Ectodermal cell (in vitro differentiated cells): ENCODE measurements at regions not wholly inside any gene's neighbourhood (a gene's known extent, or its start where the extent isn't known, plus 50 kb on each side); places are given as distances from the start of the nearest gene placed in this dataset.

Experiments
- H3K27ac ChIP-seq: 2 replicates; pipeline ENCODE4 v1.7.0; 2013; ENCODE audit warnings: mild to moderate bottlenecking, low read depth, low read length; ENCODE audit not compliant: insufficient read depth, poor library complexity, severe bottlenecking
- H3K27me3 ChIP-seq: 2 replicates; pipeline ENCODE4 v1.7.0; 2013; ENCODE audit warnings: mild to moderate bottlenecking, low read length; ENCODE audit not compliant: insufficient read depth, control insufficient read depth, poor library complexity, severe bottlenecking
- H3K36me3 ChIP-seq: one replicate; pipeline ENCODE4 v1.7.0; 2013; ENCODE audit warnings: low read length; ENCODE audit not compliant: control insufficient read depth, insufficient read depth
- H3K4me1 ChIP-seq: one replicate; pipeline ENCODE4 v1.7.0; 2013; ENCODE audit warnings: low read length; ENCODE audit not compliant: control insufficient read depth, insufficient read depth
- H3K4me3 ChIP-seq: 2 replicates; pipeline ENCODE4 v1.7.0; 2013; ENCODE audit warnings: low read depth, low read length, control low read depth; ENCODE audit not compliant: insufficient read depth
- H3K9me3 ChIP-seq: 2 replicates; pipeline ENCODE4 v1.7.0; 2013; ENCODE audit warnings: mild to moderate bottlenecking, low read length, moderate library complexity; ENCODE audit not compliant: control insufficient read depth
- WGBS, 2 experiments: methylation state at CpG; one replicate each; pipeline ENCODE4 v1.1.7; 2013; ENCODE audit warnings: missing lambda C conversion rate in 2 of 2; 5-methylcytosine and 5-hydroxymethylcytosine counted together

GRCh38 chr10:65010845-65011244 is 1489.6 kb downstream of the REEP3 start:
- H3K36me3 ChIP-seq, result no peaks in the 10 kb centered on the region
- WGBS, 2 experiments, result 90 to 93% methylated on average over 1 of the region's 1 CpG
- no peak overlapping the region for H3K27ac ChIP-seq
- H3K27me3 ChIP-seq, result no peaks in the 10 kb centered on the region
- no peaks in the 10 kb centered on the region for H3K4me1 ChIP-seq
- H3K9me3 ChIP-seq, result no peaks in the 10 kb centered on the region
- no peak overlapping the region for H3K4me3 ChIP-seq

- Histone ChIP-seq H3K27ac (no peak overlapping the region), H3K9me3 (no peaks in the 10 kb centered on the region), H3K4me3 (no peak overlapping the region), H3K36me3 (no peaks in the 10 kb centered on the region), H3K27me3 (no peaks in the 10 kb centered on the region), H3K4me1 (no peaks in the 10 kb centered on the region)
- WGBS, 2 experiments, result 95 to 97% methylated on average over 7 of the region's 7 CpGs
Measured at GRCh38 chr10:65017523-65017922, 1496.3 kb downstream of the REEP3 start.

GRCh38 chr10:65024886-65025285 is 1503.7 kb downstream of the REEP3 start:
- Histone ChIP-seq H3K9me3 (no peaks in the 10 kb centered on the region), H3K27me3 (no peaks in the 10 kb centered on the region), H3K27ac (no peak overlapping the region), H3K36me3 (no peaks in the 10 kb centered on the region), H3K4me1 (no peaks in the 10 kb centered on the region), H3K4me3 (no peak overlapping the region)

GRCh38 chr10:65030263-65030662 is 1509.1 kb downstream of the REEP3 start:
- Histone ChIP-seq H3K4me1 (no peaks in the 10 kb centered on the region), H3K9me3 (no peaks in the 10 kb centered on the region), H3K36me3 (no peaks in the 10 kb centered on the region), H3K4me3 (no peak overlapping the region), H3K27ac (no peak overlapping the region), H3K27me3 (no peaks in the 10 kb centered on the region)

- WGBS, 2 experiments, result 85 to 92% methylated on average over 3 to 4 of the region's 4 CpGs
- no peak overlapping the region for H3K27ac ChIP-seq
Measured at GRCh38 chr10:65032867-65033769, 1511.9 kb downstream of the REEP3 start.

GRCh38 chr10:65033957-65034356 is 1512.8 kb downstream of the REEP3 start:
- H3K4me3 ChIP-seq, result no peak overlapping the region
- no peak overlapping the region for H3K27ac ChIP-seq
- no peaks in the 10 kb centered on the region for H3K9me3 ChIP-seq
- no peaks in the 10 kb centered on the region for H3K4me1 ChIP-seq
- no peaks in the 10 kb centered on the region for H3K27me3 ChIP-seq
- 93 to 95% methylated on average over 4 of the region's 4 CpGs for WGBS, 2 experiments
- H3K36me3 ChIP-seq, result no peaks in the 10 kb centered on the region

More at GRCh38 chr10:65032867-65033769, 1511.9 kb downstream of the REEP3 start:
- Histone ChIP-seq H3K36me3 (no peaks in the 10 kb centered on the region), H3K9me3 (no peaks in the 10 kb centered on the region), H3K27me3 (no peaks in the 10 kb centered on the region), H3K4me1 (no peaks in the 10 kb centered on the region), H3K4me3 (no peak overlapping the region)

- H3K4me1 ChIP-seq, result no peaks in the 10 kb centered on the region
- H3K27me3 ChIP-seq, result no peaks in the 10 kb centered on the region
- no peak overlapping the region for H3K4me3 ChIP-seq
- no peaks in the 10 kb centered on the region for H3K9me3 ChIP-seq
- no peaks in the 10 kb centered on the region for H3K36me3 ChIP-seq
- no peak overlapping the region for H3K27ac ChIP-seq
Measured at GRCh38 chr10:65040796-65041195, 1519.6 kb downstream of the REEP3 start.

- 100% methylated on average over 1 of the region's 1 CpG; no CpG with 5 or more reads in 1 of the 2 experiments for WGBS, 2 experiments
- Histone ChIP-seq H3K36me3 (no peaks in the 10 kb centered on the region), H3K9me3 (no peaks in the 10 kb centered on the region), H3K27ac (no peak overlapping the region), H3K4me3 (no peak overlapping the region), H3K4me1 (no peaks in the 10 kb centered on the region), H3K27me3 (no peaks in the 10 kb centered on the region)
Measured at GRCh38 chr10:65041307-65041706, 1520.1 kb downstream of the REEP3 start.

- H3K27me3 ChIP-seq, result no peaks in the 10 kb centered on the region
- H3K9me3 ChIP-seq, result no peaks in the 10 kb centered on the region
- H3K36me3 ChIP-seq, result no peaks in the 10 kb centered on the region
- no peaks in the 10 kb centered on the region for H3K4me1 ChIP-seq
- no peak overlapping the region for H3K4me3 ChIP-seq
- H3K27ac ChIP-seq, result no peak overlapping the region
Measured at GRCh38 chr10:65042496-65042895, 1521.3 kb downstream of the REEP3 start.

GRCh38 chr10:65046831-65047230 is 1525.6 kb downstream of the REEP3 start:
- H3K27me3 ChIP-seq, result no peaks in the 10 kb centered on the region
- no peak overlapping the region for H3K4me3 ChIP-seq
- no peaks in the 10 kb centered on the region for H3K36me3 ChIP-seq
- WGBS, 2 experiments, result 80 to 88% methylated on average over 1 of the region's 1 CpG
- no peaks in the 10 kb centered on the region for H3K9me3 ChIP-seq
- H3K27ac ChIP-seq, result no peak overlapping the region
- no peaks in the 10 kb centered on the region for H3K4me1 ChIP-seq
